ENCODE measurements at regions not wholly inside any gene's neighbourhood (a gene's known extent, or its start where the extent isn't known, plus 50 kb on each side); places are given as distances from the start of the nearest gene placed in this dataset.

DNA sequence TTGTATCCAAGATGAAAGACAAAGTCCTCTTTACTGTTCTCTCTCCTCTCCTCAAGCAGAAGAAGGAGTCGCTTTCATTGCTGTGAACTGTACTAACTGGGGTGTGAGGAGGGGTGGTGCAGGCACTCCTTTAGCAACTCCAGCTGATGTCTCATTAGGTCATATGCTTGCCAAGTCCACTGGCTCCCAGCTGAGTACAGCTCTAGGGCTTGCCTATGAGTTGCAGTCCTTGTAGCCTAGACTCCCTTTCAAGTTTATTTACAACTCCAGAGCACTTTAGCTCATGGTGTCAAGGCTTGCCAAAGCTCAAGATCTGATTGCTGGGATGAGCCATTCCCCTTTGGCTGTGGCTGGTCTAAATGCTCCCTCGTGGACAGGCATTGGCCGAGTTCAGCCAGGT, 55.1 kb upstream of the PDGFD start:
- H3K4me2 ChIP-seq (ENCODE audit: insufficient read depth in 1 of 2, low read depth in 2 of 2, low read length in 2 of 2), result no peak overlapping the region
- H3K23ac ChIP-seq (ENCODE audit: insufficient read length), result no peak overlapping the region
- no peak overlapping the region for H2BK15ac ChIP-seq (ENCODE audit: low read length)
- H3K9me3 ChIP-seq (ENCODE audit: insufficient read depth in 2 of 2, low read depth in 1 of 2, low read length in 1 of 2), result no peaks in the 10 kb centered on the region
- H3K18ac ChIP-seq (ENCODE audit: extremely low read depth, low read length), result no peak overlapping the region
- no peak overlapping the region for H2AFZ ChIP-seq (ENCODE audit: low read length)
- H3K4me1 ChIP-seq (replicated peaks in 1 of 4; ENCODE audit: control insufficient read depth in 3 of 4, insufficient read depth in 4 of 4, low read length in 3 of 4), result no peaks in the 10 kb centered on the region
- FAIRE-seq (no peak), DNase-seq (ENCODE audit: low read depth in 1 of 2, low spot score in 2 of 2) (no peak)
- H3K23me2 ChIP-seq (ENCODE audit: low read depth, low read length), result no peaks in the 10 kb centered on the region
- no peak overlapping the region for H3K9ac ChIP-seq (replicated peaks in 1 of 4; ENCODE audit: extremely low read depth in 1 of 4, low read depth in 3 of 4, low read length in 3 of 4)
- ChIA-PET POLR2A (ENCODE audit: partially characterized antibody) (no interaction called here), CTCF (ENCODE audit: partially characterized antibody) (interaction anchor here (0.9 kb wide), 1 partner anchor 157 kb away, joined by 3 read pairs; no protein-coding TSS in a partner anchor)
- no peaks in the 10 kb centered on the region for H4K20me1 ChIP-seq (replicated peaks in 1 of 2; ENCODE audit: control insufficient read depth in 1 of 2, insufficient read depth in 2 of 2, low read length in 2 of 2)
- H3K56ac ChIP-seq (replicated peaks; ENCODE audit: insufficient read length, low read depth, low read length), result no peak overlapping the region
- H2BK20ac ChIP-seq (ENCODE audit: low read length), result no peak overlapping the region
- H3K79me2 ChIP-seq (ENCODE audit: control insufficient read depth in 1 of 2, insufficient read depth in 2 of 2, low read length in 2 of 2), result no peaks in the 10 kb centered on the region
- H3K36me3 ChIP-seq (ENCODE audit: control insufficient read depth in 2 of 4, insufficient read depth in 4 of 4, low read length in 3 of 4), result no peaks in the 10 kb centered on the region
- TF ChIP-seq JUN (IDR thresholded peaks at IDR 0.05; ENCODE audit: low read depth, low read length) (no peak), SUZ12 (IDR thresholded peaks at IDR 0.05; ENCODE audit: low read length) (no peak), HDAC2 (IDR thresholded peaks at IDR 0.05; ENCODE audit: borderline replicate concordance in 1 of 2, low read depth in 2 of 2, low read length in 2 of 2) (no peak), POLR2AphosphoS5 (IDR thresholded peaks at IDR 0.05; ENCODE audit: low read depth, low read length) (no peak), RXRA (IDR thresholded peaks at IDR 0.05; ENCODE audit: insufficient read depth, low read depth, low read length) (no peak), SAP30 (IDR thresholded peaks at IDR 0.05; ENCODE audit: insufficient read depth, insufficient replicate concordance, low read length) (no peak), GTF2F1 (IDR thresholded peaks at IDR 0.05; ENCODE audit: borderline replicate concordance, low read depth, low read length) (no peak), SP4 (IDR thresholded peaks at IDR 0.05; ENCODE audit: low read length) (no peak), RNF2 (IDR thresholded peaks at IDR 0.05; ENCODE audit: borderline replicate concordance, low read depth, low read length, missing control alignments, poor library complexity, severe bottlenecking) (no peak), CBX8 (IDR thresholded peaks at IDR 0.05; ENCODE audit: borderline replicate concordance, low read depth, low read length) (no peak)
- TF ChIP-seq, protein P1, sequence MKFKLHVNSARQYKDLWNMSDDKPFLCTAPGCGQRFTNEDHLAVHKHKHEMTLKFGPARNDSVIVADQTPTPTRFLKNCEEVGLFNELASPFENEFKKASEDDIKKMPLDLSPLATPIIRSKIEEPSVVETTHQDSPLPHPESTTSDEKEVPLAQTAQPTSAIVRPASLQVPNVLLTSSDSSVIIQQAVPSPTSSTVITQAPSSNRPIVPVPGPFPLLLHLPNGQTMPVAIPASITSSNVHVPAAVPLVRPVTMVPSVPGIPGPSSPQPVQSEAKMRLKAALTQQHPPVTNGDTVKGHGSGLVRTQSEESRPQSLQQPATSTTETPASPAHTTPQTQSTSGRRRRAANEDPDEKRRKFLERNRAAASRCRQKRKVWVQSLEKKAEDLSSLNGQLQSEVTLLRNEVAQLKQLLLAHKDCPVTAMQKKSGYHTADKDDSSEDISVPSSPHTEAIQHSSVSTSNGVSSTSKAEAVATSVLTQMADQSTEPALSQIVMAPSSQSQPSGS (IDR thresholded peaks at IDR 0.05; ENCODE audit: low read length), result no peak
- no peak overlapping the region for H2AK5ac ChIP-seq (ENCODE audit: low read depth, low read length)
- H4K91ac ChIP-seq (replicated peaks; ENCODE audit: insufficient read length, low read length), result no peak overlapping the region
- no peaks in the 10 kb centered on the region for H3K27me3 ChIP-seq (replicated peaks in 1 of 4; ENCODE audit: control insufficient read depth in 3 of 4, extremely low read depth in 1 of 4, insufficient read depth in 3 of 4, low read length in 3 of 4)
- 65% methylated on average over 2 of the region's 3 CpGs; no CpG with 5 or more reads in 1 of the 2 experiments for WGBS, 2 experiments (ENCODE audit: extremely low coverage in 1 of 2, insufficient coverage in 1 of 2, insufficient read length in 1 of 2, insufficient replicate concordance in 2 of 2, low coverage in 1 of 2, low lambda C conversion rate in 2 of 2, missing lambda C conversion rate in 1 of 2)
- H2BK12ac ChIP-seq (ENCODE audit: low read depth, low read length), result no peak overlapping the region
- H3K4me3 ChIP-seq (ENCODE audit: extremely low read depth in 1 of 4, insufficient read depth in 2 of 4, low read depth in 3 of 4, low read length in 4 of 4), result no peak overlapping the region
- H2BK5ac ChIP-seq (ENCODE audit: low read depth, low read length), result no peak overlapping the region
- H3K27ac ChIP-seq (ENCODE audit: low read depth, low read length), result no peak overlapping the region
- no peak overlapping the region for H3K14ac ChIP-seq (ENCODE audit: insufficient read length)
- H4K8ac ChIP-seq (ENCODE audit: extremely low read depth, insufficient read depth, low read length), result no peak overlapping the region
- H3K4ac ChIP-seq (replicated peaks; ENCODE audit: insufficient read length, low read depth, low read length), result no peak overlapping the region
- no peak overlapping the region for H4K5ac ChIP-seq (ENCODE audit: insufficient read length, low read depth, low read length)
- no peaks in the 10 kb centered on the region for H3K79me1 ChIP-seq (ENCODE audit: low read depth, low read length)
- H2BK120ac ChIP-seq (replicated peaks; ENCODE audit: low read depth, low read length), result no peak overlapping the region

Measured in H1 (cell line).